Neural cell (in vitro differentiated cells): ENCODE measurements at regions not wholly inside any gene's neighbourhood (a gene's known extent, or its start where the extent isn't known, plus 50 kb on each side); places are given as distances from the start of the nearest gene placed in this dataset.

Experiments
- H2AFZ ChIP-seq: fragments of 200-600, 300-800 bp; sonication (generic), shearing (Covaris generic); 2 replicates; pipeline ENCODE4 v1.6.0; 2014; ENCODE audit warnings: low read depth, mild to moderate bottlenecking, antibody characterized with exemption, low read length, moderate library complexity
- H3F3A ChIP-seq: fragments of 200-600 bp; shearing (Covaris generic); 2 replicates; pipeline ENCODE4 v1.6.1; 2016; ENCODE audit warnings: mild to moderate bottlenecking, moderate library complexity, mixed read lengths, antibody characterized with exemption, low read length; ENCODE audit not compliant: insufficient read depth, poor library complexity, severe bottlenecking
- H3K27ac ChIP-seq: fragments of 200-600, 300-800 bp; sonication (generic), shearing (Covaris generic); 2 replicates; pipeline ENCODE4 v1.5.1; 2014; ENCODE audit warnings: mild to moderate bottlenecking, low read length, moderate library complexity
- H3K27me3 ChIP-seq: fragments of 300-800, 200-600 bp; sonication (generic), shearing (Covaris generic); 2 replicates; pipeline ENCODE4 v1.6.0; 2014; ENCODE audit warnings: mild to moderate bottlenecking, low read depth, low read length, moderate library complexity; ENCODE audit not compliant: insufficient read depth
- H3K36me3 ChIP-seq: fragments of 300-800, 200-600 bp; sonication (generic), shearing (Covaris generic); 2 replicates; pipeline ENCODE4 v1.5.1; 2014; ENCODE audit warnings: mild to moderate bottlenecking, antibody characterized with exemption, low read length, moderate library complexity; ENCODE audit not compliant: insufficient read depth
- H3K4me2 ChIP-seq: fragments of 300-800, 200-600 bp; sonication (generic), shearing (Covaris generic); 2 replicates; pipeline ENCODE4 v1.6.0; 2014; ENCODE audit warnings: mild to moderate bottlenecking, low read length
- H3K4me3 ChIP-seq: fragments of 300-800, 200-600 bp; sonication (generic), shearing (Covaris generic); 2 replicates; pipeline ENCODE4 v1.5.1; 2014; ENCODE audit warnings: mild to moderate bottlenecking, low read length, moderate library complexity
- H3K79me2 ChIP-seq: fragments of 200-600 bp; shearing (Covaris generic); replicated peaks from 2 replicates; pipeline ENCODE4 v1.6.0; 2014; ENCODE audit warnings: mild to moderate bottlenecking, low read length, moderate library complexity; ENCODE audit not compliant: insufficient read depth
- H3K9ac ChIP-seq: fragments of 300-800, 200-600 bp; sonication (generic), shearing (Covaris generic); 2 replicates; pipeline ENCODE4 v1.6.1; 2016; ENCODE audit warnings: mild to moderate bottlenecking, low read length, mixed read lengths
- H3K9me2 ChIP-seq: fragments of 200-600 bp; shearing (Covaris generic); 2 replicates; pipeline ENCODE4 v1.6.1; 2016; ENCODE audit warnings: mild to moderate bottlenecking, low read length, mixed read lengths; ENCODE audit not compliant: insufficient read depth
- H3K9me3 ChIP-seq: fragments of 200-600, 300-800 bp; sonication (generic), shearing (Covaris generic); 2 replicates; pipeline ENCODE4 v1.6.1; 2016; ENCODE audit warnings: mild to moderate bottlenecking, mixed run types, low read length, moderate library complexity, mixed read lengths
- H4K20me1 ChIP-seq: fragments of 200-600 bp; shearing (Covaris generic); 2 replicates; pipeline ENCODE4 v1.6.1; 2016; ENCODE audit warnings: mild to moderate bottlenecking, mixed run types; ENCODE audit not compliant: insufficient read depth
- EP300 ChIP-seq: fragments of 450-650 bp; conservative IDR thresholded peaks from 2 replicates; pipeline ENCODE4 v1.6.1; 2014; ENCODE audit warnings: antibody characterized with exemption, mild to moderate bottlenecking, moderate library complexity; ENCODE audit not compliant: poor library complexity, severe bottlenecking
- EZH2 ChIP-seq: fragments of 200-600, 300-800 bp; shearing (Covaris generic), sonication (generic); IDR thresholded peaks from 2 replicates; pipeline ENCODE4 v1.6.1; 2014; ENCODE audit warnings: antibody characterized with exemption, low read length, borderline replicate concordance, mild to moderate bottlenecking; ENCODE audit not compliant: insufficient read depth, poor library complexity, severe bottlenecking
- MXI1 ChIP-seq: fragments of 450-650 bp; conservative IDR thresholded peaks from 2 replicates; pipeline ENCODE4 v1.6.1; 2014; ENCODE audit warnings: antibody characterized with exemption, mild to moderate bottlenecking; ENCODE audit not compliant: poor library complexity, severe bottlenecking
- POLR2AphosphoS5 ChIP-seq: IDR thresholded peaks from 2 replicates; pipeline ENCODE4 v1.6.1; 2012
- RAD21 ChIP-seq: fragments of 450-650 bp; conservative IDR thresholded peaks from 2 replicates; pipeline ENCODE4 v1.6.1; 2014; ENCODE audit warnings: antibody characterized with exemption, mild to moderate bottlenecking, moderate library complexity
- SMC3 ChIP-seq: fragments of 450-650 bp; conservative IDR thresholded peaks from 2 replicates; pipeline ENCODE4 v1.6.1; 2014; ENCODE audit warnings: antibody characterized with exemption, mild to moderate bottlenecking, moderate library complexity; ENCODE audit not compliant: poor library complexity
- TAF1 ChIP-seq: IDR thresholded peaks from 2 replicates; pipeline ENCODE4 v1.6.1; 2012; ENCODE audit warnings: low read depth
- TF ChIP-seq, protein P1 (sequence below): IDR thresholded peaks from 2 replicates; pipeline ENCODE4 v1.6.1; 2012; ENCODE audit warnings: borderline replicate concordance
- TF ChIP-seq, protein P2 (sequence below): fragments of 450-650 bp; IDR thresholded peaks from 2 replicates; pipeline ENCODE4 v1.5.1; 2014; ENCODE audit warnings: antibody characterized with exemption, mild to moderate bottlenecking, moderate library complexity; ENCODE audit not compliant: poor library complexity, severe bottlenecking

DNA sequence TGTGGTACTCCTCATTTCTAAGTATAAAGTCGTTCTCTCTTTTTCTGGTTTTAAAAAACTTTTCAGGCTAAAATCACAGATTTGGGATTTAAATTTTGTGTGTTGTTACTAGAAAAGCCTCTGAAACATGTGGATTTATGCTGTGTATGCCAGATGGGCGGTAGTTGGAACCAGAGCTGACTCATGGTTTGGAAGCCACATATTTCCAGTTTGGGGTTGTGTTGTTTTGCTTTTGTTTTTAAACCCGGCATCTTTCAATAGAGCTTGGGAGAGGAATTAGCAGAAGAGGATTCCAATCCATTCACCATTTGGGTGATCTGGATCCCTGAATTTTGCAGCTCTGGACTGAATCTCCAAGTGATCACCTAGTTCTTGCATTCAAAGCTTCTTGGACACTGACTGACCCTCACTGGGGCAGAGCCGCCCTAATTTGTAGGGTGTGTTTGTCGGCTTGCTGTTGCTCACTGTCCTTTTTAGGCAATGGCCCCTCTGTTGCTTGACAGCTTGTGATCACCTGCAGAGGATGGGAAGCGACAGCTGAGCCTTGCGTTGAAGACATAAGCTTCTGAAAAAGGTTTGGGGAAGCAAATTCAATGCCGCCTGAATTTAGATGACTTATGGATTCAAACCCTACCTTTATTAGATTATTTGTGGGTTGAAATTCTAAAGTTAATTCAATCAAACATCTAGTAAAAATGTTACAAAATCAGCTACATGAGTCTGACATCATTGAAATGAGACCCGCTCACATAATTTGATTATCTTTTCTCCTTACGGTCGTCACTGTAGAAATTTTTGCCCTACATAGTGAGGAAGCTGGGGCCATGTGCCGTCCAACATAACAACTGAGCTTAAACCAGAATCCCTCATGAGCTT lies 79.9 kb upstream of the CD83 start:
- Histone ChIP-seq H3K36me3 (no peaks in the 10 kb centered on the region), H3K4me3 (no peak overlapping the region), H3K27me3 (no peaks in the 10 kb centered on the region), H2AFZ (no peak overlapping the region), H3K9me3 (no peaks in the 10 kb centered on the region), H3K4me2 (no peak overlapping the region), H3K79me2 (no peaks in the 10 kb centered on the region), H3K9me2 (no peaks in the 10 kb centered on the region), H3K9ac (no peak overlapping the region), H3K27ac (no peak overlapping the region), H4K20me1 (no peaks in the 10 kb centered on the region), H3F3A (no peaks in the 10 kb centered on the region)
- TF ChIP-seq EP300 (no peak), SMC3 (no peak), EZH2 (no peak), MXI1 (no peak), RAD21 (no peak)

DNA sequence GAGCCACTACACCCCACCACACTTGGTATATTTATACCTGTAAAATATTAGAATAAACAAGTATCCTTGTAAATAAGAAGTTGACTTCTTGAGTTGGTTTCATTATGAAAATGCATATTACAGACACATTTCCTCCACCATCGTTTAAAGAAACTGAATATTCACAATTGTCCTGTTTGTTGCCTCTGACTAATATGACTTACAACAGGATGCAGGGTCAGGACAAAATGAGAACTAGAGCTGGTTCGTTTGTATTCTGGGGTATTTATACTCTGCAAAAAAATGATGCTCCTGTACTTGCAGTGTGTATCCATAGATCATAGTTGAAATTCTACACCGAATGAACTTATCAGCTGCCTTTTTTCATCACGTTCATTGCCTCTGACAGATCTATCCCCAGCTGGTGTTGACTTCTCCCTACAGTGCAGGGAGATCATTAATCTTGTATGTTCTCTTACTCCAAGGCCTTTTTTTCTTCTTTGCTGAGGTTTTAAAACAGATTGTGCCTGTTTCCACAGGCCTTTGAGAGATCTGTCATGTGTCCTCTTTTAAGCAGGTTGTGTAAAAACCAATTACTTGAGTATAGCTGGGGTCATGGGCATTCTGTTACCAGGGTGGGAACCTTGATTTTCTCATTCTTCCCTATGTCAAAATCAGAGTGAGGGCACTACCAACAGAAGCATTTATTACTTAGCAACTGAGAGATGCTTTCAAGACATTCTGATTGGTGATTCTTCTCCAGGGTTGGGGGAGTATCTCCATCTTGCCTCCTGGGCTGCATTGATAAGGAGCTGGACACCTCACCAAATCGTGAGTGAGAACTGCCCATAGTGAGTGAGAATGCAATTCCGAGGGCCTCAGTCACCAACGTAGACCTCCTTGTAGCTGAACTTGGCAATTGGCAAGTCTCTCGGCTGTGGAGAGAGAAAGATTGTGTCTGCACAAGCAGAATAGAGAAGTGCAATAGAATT lies 78.8 kb upstream of the CD83 start:
- H3K9me2 ChIP-seq = no peaks in the 10 kb centered on the region
- H3K9me3 ChIP-seq = no peaks in the 10 kb centered on the region
- no peak overlapping the region for H3K4me2 ChIP-seq
- TF ChIP-seq MXI1 (no peak), EZH2 (no peak), RAD21 (no peak), POLR2AphosphoS5 (no peak), TAF1 (no peak), SMC3 (no peak), EP300 (no peak)
- TF ChIP-seq, protein P1, sequence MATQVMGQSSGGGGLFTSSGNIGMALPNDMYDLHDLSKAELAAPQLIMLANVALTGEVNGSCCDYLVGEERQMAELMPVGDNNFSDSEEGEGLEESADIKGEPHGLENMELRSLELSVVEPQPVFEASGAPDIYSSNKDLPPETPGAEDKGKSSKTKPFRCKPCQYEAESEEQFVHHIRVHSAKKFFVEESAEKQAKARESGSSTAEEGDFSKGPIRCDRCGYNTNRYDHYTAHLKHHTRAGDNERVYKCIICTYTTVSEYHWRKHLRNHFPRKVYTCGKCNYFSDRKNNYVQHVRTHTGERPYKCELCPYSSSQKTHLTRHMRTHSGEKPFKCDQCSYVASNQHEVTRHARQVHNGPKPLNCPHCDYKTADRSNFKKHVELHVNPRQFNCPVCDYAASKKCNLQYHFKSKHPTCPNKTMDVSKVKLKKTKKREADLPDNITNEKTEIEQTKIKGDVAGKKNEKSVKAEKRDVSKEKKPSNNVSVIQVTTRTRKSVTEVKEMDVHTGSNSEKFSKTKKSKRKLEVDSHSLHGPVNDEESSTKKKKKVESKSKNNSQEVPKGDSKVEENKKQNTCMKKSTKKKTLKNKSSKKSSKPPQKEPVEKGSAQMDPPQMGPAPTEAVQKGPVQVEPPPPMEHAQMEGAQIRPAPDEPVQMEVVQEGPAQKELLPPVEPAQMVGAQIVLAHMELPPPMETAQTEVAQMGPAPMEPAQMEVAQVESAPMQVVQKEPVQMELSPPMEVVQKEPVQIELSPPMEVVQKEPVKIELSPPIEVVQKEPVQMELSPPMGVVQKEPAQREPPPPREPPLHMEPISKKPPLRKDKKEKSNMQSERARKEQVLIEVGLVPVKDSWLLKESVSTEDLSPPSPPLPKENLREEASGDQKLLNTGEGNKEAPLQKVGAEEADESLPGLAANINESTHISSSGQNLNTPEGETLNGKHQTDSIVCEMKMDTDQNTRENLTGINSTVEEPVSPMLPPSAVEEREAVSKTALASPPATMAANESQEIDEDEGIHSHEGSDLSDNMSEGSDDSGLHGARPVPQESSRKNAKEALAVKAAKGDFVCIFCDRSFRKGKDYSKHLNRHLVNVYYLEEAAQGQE = no peak
- TF ChIP-seq, protein P2, sequence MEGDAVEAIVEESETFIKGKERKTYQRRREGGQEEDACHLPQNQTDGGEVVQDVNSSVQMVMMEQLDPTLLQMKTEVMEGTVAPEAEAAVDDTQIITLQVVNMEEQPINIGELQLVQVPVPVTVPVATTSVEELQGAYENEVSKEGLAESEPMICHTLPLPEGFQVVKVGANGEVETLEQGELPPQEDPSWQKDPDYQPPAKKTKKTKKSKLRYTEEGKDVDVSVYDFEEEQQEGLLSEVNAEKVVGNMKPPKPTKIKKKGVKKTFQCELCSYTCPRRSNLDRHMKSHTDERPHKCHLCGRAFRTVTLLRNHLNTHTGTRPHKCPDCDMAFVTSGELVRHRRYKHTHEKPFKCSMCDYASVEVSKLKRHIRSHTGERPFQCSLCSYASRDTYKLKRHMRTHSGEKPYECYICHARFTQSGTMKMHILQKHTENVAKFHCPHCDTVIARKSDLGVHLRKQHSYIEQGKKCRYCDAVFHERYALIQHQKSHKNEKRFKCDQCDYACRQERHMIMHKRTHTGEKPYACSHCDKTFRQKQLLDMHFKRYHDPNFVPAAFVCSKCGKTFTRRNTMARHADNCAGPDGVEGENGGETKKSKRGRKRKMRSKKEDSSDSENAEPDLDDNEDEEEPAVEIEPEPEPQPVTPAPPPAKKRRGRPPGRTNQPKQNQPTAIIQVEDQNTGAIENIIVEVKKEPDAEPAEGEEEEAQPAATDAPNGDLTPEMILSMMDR = no peak
- H2AFZ ChIP-seq = no peak overlapping the region
- no peaks in the 10 kb centered on the region for H4K20me1 ChIP-seq
- no peak overlapping the region for H3K27ac ChIP-seq
- no peaks in the 10 kb centered on the region for H3K27me3 ChIP-seq
- H3K4me3 ChIP-seq = no peak overlapping the region
- no peak overlapping the region for H3K9ac ChIP-seq
- no peaks in the 10 kb centered on the region for H3K79me2 ChIP-seq
- H3F3A ChIP-seq = no peaks in the 10 kb centered on the region
- no peaks in the 10 kb centered on the region for H3K36me3 ChIP-seq
